ENCODE measurements at regions not wholly inside any gene's neighbourhood (a gene's known extent, or its start where the extent isn't known, plus 50 kb on each side); places are given as distances from the start of the nearest gene placed in this dataset.
"Not testable (repeated sequence)": the region's sequence is repeated elsewhere in the genome, so short reads cannot be mapped to it uniquely, and the experiment has no call there.

GRCh38 chr4:190121076-190121671 is 52.4 kb upstream of the DUX4 start:
- not testable (repeated sequence) for TF ChIP-seq EZH2, CTCF, EZH2phosphoT487 (IDR thresholded peaks at IDR 0.05)
